PC-3 (cell line): ENCODE measurements at regions not wholly inside any gene's neighbourhood (a gene's known extent, or its start where the extent isn't known, plus 50 kb on each side); places are given as distances from the start of the nearest gene placed in this dataset.

Experiments
- CTCF ChIP-seq: fragments of 300-600 bp; sonication (generic); conservative IDR thresholded peaks from 2 replicates; pipeline ENCODE4 v1.5.1; 2017; ENCODE audit warnings: antibody characterized with exemption, low read depth, mild to moderate bottlenecking, low read length
- EZH2 ChIP-seq: fragments of 300-600 bp; sonication (generic); IDR thresholded peaks from one replicate; pipeline ENCODE4 v1.6.1; 2017; ENCODE audit warnings: antibody characterized with exemption, mild to moderate bottlenecking, low read length; ENCODE audit not compliant: unreplicated experiment
- EZH2phosphoT487 ChIP-seq: fragments of 300-600 bp; sonication (generic); IDR thresholded peaks from 2 replicates; pipeline ENCODE4 v1.6.1; 2018; ENCODE audit warnings: mild to moderate bottlenecking, antibody characterized with exemption, low read length, borderline replicate concordance

GRCh38 chr1:99149952-99150351 lies 114.3 kb upstream of the PLPPR4 start:
- no peak for TF ChIP-seq CTCF
- TF ChIP-seq EZH2 = no peak
- no peak for TF ChIP-seq EZH2phosphoT487
